Endothelial cell of umbilical vein (primary cell): ENCODE measurements at regions not wholly inside any gene's neighbourhood (a gene's known extent, or its start where the extent isn't known, plus 50 kb on each side); places are given as distances from the start of the nearest gene placed in this dataset.

Experiments used
- BruUV-seq: library from RNA; stranded (reverse); fragments of 400-500 nt; replicated peaks from 2 replicates; lab custom pipeline; 2021; lab: Mats Ljungman, UMichigan
- CTCF ChIA-PET: fragments of 300-600, 350-600 bp; sonication (Branson Sonifier 250); formaldehyde crosslinking; loops from one replicate; lab custom pipeline; 2021; ENCODE audit warnings: antibody characterized with exemption, inconsistent platforms; lab: Charles Lee
- POLR2A ChIA-PET: fragments of 300-600, 350-600 bp; sonication (Branson Sonifier 250); formaldehyde crosslinking; loops from one replicate; lab custom pipeline; 2021; ENCODE audit warnings: antibody characterized with exemption, inconsistent platforms; lab: Charles Lee
- DNase-seq: peaks from one replicate; pipeline ENCODE4 v3.0.0-alpha.2; 2011; ENCODE audit warnings: low read depth, low spot score
- FAIRE-seq: peaks from 2 replicates; lab custom pipeline; 2011; peaks lifted over from hg19 to GRCh38; lab: Jason Lieb, UNC
- H2AFZ ChIP-seq: 2 replicates; pipeline ENCODE4 v1.6.0; 2012; ENCODE audit warnings: low read depth, low read length, control low read depth, inconsistent platforms
- H3K27ac ChIP-seq: 2 replicates; pipeline ENCODE4 v1.5.1; 2011; ENCODE audit warnings: low read depth, mild to moderate bottlenecking, control low read depth, low read length, moderate library complexity; ENCODE audit not compliant: insufficient read depth
- H3K27me3 ChIP-seq, 2 experiments: 2 replicates each; pipeline versions ENCODE4 v1.6.0 to v1.6.1; 2011; ENCODE audit warnings: low read length in 2 of 2, mixed read lengths in 1 of 2; ENCODE audit not compliant: control insufficient read depth in 2 of 2, insufficient read depth in 2 of 2
- H3K36me3 ChIP-seq, 2 experiments: 2 replicates in 1 of 2; 3 replicates in 1 of 2; pipeline ENCODE4 v1.5.1; 2011; ENCODE audit warnings: low read length in 2 of 2, mild to moderate bottlenecking in 1 of 2, moderate library complexity in 1 of 2; ENCODE audit not compliant: control insufficient read depth in 2 of 2, insufficient read depth in 2 of 2; ENCODE audit errors: extremely low read depth in 1 of 2
- H3K4me1 ChIP-seq: 3 replicates; pipeline ENCODE4 v1.5.1; 2011; ENCODE audit warnings: mild to moderate bottlenecking, low read length; ENCODE audit not compliant: control insufficient read depth, insufficient read depth; ENCODE audit errors: extremely low read depth
- H3K4me2 ChIP-seq: 2 replicates; pipeline ENCODE4 v1.6.1; 2011; ENCODE audit warnings: low read length, control low read depth, mixed read lengths; ENCODE audit not compliant: insufficient read depth
- H3K4me3 ChIP-seq, 3 experiments: fragments of 200-600 bp in 1 of 3; sonication (generic), shearing (Covaris generic) in 1 of 3; replicated peaks in 1 of 3; 2 replicates each; pipeline ENCODE4 v1.5.1; 2011 to 2016; ENCODE audit warnings: control low read depth in 3 of 3, low read length in 3 of 3, mild to moderate bottlenecking in 2 of 3, inconsistent platforms in 1 of 3, low read depth in 1 of 3, moderate library complexity in 1 of 3; ENCODE audit not compliant: insufficient read depth in 1 of 3
- H3K79me2 ChIP-seq: 2 replicates; pipeline ENCODE4 v1.6.0; 2012; ENCODE audit warnings: low read length, inconsistent platforms; ENCODE audit not compliant: control insufficient read depth, insufficient read depth
- H3K9ac ChIP-seq: replicated peaks from 2 replicates; pipeline ENCODE3; 2011; ENCODE audit warnings: low read length, control low read depth; ENCODE audit not compliant: insufficient read depth; ENCODE audit errors: extremely low read depth
- H3K9me1 ChIP-seq: replicated peaks from 3 replicates; pipeline ENCODE4 v1.6.0; 2011; ENCODE audit warnings: mild to moderate bottlenecking, low read length; ENCODE audit not compliant: control insufficient read depth, insufficient read depth; ENCODE audit errors: extremely low read depth
- H3K9me3 ChIP-seq: replicated peaks from 2 replicates; pipeline ENCODE4 v1.5.1; 2012; ENCODE audit warnings: low read length, inconsistent platforms; ENCODE audit not compliant: control insufficient read depth, insufficient read depth
- H4K20me1 ChIP-seq: replicated peaks from 2 replicates; pipeline ENCODE3; 2011; ENCODE audit warnings: mild to moderate bottlenecking, low read length; ENCODE audit not compliant: control insufficient read depth, insufficient read depth; ENCODE audit errors: extremely low read depth
- CTCF ChIP-seq, 2 donors: IDR thresholded peaks; 1 replicate in 1 of 2; 2 replicates in 1 of 2; pipeline ENCODE4 v1.5.1; 2011; ENCODE audit warnings: low read length in 2 of 2, mild to moderate bottlenecking in 2 of 2, moderate library complexity in 2 of 2, control low read depth in 1 of 2, inconsistent platforms in 1 of 2, low read depth in 1 of 2; ENCODE audit not compliant: insufficient read depth in 1 of 2; ENCODE audit errors: extremely low read depth in 1 of 2
- JUN ChIP-seq: IDR thresholded peaks from 2 replicates; pipeline ENCODE4 v1.6.1; 2011; ENCODE audit warnings: borderline replicate concordance, low read depth; ENCODE audit not compliant: insufficient read length, insufficient read depth
- MAX ChIP-seq: IDR thresholded peaks from 2 replicates; pipeline ENCODE4 v1.6.1; 2011; ENCODE audit not compliant: insufficient read depth, insufficient read length
- MYC ChIP-seq: IDR thresholded peaks from one replicate; pipeline ENCODE4 v1.6.1; 2011; ENCODE audit warnings: mild to moderate bottlenecking, low read depth, low read length
- dilution Hi-C: fragments of 300-500 bp; cut with MboI; formaldehyde crosslinking; loops from one replicate; pipeline ENCODE4 v1.15.0; 2019; ENCODE audit warnings: low sequenced_read_pairs; ENCODE audit not compliant: extremely low pct_ligation_motif_present
- intact Hi-C: fragments of 100-400 bp; cut with micrococcal nuclease; formaldehyde crosslinking; loops from one replicate; pipeline ENCODE4 v1.10.0; 2022

- no TSS peak for BruUV-seq
- dilution Hi-C loops, result no loop called here
Observed at GRCh38 chr16:62882552-62883221, 846.4 kb upstream of the CDH8 start.

More at GRCh38 chr16:62882552-62883221, 846.4 kb upstream of the CDH8 start:
- H3K4me3 ChIP-seq, result no peak overlapping the region
- H3K9ac ChIP-seq, result no peak overlapping the region
- no peaks in the 10 kb centered on the region for H3K36me3 ChIP-seq
- no peaks in the 10 kb centered on the region for H4K20me1 ChIP-seq
- H2AFZ ChIP-seq, result no peak overlapping the region
- CTCF ChIA-PET, result no interaction called here
- no peaks in the 10 kb centered on the region for H3K79me2 ChIP-seq
- H3K27ac ChIP-seq, result no peak overlapping the region
- no peaks in the 10 kb centered on the region for H3K27me3 ChIP-seq
- FAIRE-seq (no peak), DNase-seq (no peak)
- no peaks in the 10 kb centered on the region for H3K9me3 ChIP-seq
- POLR2A ChIA-PET, result no interaction called here
- TF ChIP-seq CTCF (IDR thresholded peaks at IDR 0.05; ENCODE audit: extremely low read depth in 1 of 2, insufficient read depth in 1 of 2, low read depth in 1 of 2, low read length in 2 of 2), result no peak
- TF ChIP-seq MYC, result no peak
- TF ChIP-seq JUN, result no peak
- TF ChIP-seq MAX, result no peak
- H3K4me2 ChIP-seq, result no peak overlapping the region
- no peaks in the 10 kb centered on the region for H3K9me1 ChIP-seq
- H3K4me1 ChIP-seq, result no peaks in the 10 kb centered on the region
- intact Hi-C loops, result no loop called here
